NOMO-1 (cell line): ENCODE measurements at regions not wholly inside any gene's neighbourhood (a gene's known extent, or its start where the extent isn't known, plus 50 kb on each side); places are given as distances from the start of the nearest gene placed in this dataset.
"Not testable (repeated sequence)": the region's sequence is repeated elsewhere in the genome, so short reads cannot be mapped to it uniquely, and the experiment has no call there.

ENCODE experiments used
- DNase-seq, 2 experiments: peaks; one replicate each; lab custom pipeline; 2025; ENCODE audit not compliant: unreplicated experiment in 2 of 2; lab: John Stamatoyannopoulos, UW

DNA sequence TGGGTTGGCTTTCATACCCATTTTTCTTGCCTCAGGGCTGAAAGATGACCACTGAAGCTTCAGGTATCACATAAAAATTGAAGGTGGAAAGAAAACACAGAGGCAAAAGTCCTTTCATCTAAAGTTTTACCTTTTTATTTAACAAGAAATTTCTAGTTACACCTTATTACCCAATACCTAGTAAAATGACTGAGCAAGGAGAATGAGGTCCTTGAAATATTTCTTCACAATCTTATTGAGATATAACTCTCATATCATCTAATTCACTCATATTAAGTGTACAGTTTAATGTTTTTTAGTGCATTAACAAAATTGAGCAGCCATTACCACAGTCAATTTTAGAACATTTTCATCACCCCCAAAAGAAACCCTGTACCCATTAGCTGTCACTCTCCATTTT lies 112.9 kb upstream of the ADTRP start:
- DNase-seq = no peak

DNA sequence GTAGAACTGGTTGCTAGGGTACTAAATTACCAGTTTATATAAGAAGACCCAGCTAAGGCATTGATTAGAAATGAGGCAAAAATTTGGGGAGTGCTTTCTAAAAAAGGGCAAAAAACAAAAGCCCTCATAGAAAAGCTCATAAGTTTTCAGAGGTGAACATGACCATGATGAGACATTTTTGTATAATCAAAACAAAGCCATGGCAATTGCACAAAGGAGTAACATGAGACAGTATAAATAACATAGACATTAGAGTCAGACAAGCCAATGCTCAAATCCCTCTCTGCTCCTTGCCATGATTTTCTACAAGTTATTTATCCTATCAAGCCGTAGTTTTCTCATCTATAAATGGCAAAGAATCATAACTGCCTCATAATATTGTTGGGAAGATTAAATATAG lies 112.2 kb upstream of the ADTRP start:
- DNase-seq = no peak

DNA sequence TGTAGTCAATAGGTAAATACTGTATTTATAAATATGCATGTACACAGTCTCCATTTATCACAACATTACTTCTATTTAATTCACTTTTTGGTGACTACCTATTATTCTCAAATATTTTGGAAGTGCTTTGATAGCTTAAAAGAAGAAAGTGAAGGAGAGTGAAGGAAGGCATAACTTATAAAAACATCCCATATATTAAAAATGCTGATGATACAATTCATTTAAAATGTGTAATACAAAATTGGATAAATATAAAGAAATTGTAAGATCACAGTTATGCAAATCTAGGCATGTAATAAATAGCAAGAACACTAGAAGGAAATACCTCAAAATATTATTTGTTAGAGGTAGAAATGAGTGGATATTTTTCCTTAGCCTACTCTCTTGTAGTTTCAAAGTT lies 111.6 kb upstream of the ADTRP start:
- DNase-seq = no peak

DNA sequence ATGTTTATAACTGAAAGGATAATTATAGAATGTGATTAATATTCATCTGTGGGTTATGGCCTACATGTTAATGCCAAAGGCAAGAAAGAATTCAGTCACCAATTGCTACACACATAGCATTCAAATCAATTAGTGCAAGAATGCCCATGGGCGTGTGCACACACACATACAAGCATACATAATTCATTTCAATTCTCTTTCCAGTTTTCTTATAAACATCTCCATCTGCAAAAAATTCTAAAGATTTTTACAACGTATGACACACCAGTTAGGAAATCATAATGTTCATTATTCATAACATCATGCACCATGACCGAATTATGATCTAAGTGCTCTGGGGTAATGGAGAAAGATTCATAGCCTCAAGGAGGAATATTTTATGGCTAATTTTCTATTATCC lies 111.0 kb upstream of the ADTRP start:
- DNase-seq = no peak

DNA sequence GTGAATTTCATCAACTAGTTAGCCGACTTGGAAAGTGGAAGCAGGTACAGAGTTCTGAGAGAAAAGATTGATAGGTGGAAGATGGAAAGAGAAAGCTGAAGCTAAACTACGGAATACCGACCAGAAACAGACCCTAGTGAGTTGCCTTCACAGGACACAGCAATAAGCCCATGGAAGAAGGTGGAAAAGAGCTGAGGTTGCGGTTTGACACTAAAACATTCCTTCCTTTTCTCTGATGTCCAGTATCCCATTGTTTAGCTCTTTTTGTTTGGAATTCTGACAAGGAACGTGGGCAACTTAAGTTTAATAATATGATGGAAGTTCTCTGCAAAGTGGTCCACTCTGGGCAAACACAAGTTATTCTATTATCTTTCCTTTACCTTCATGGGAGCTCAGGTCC lies 110.1 kb upstream of the ADTRP start:
- DNase-seq = no peak

DNA sequence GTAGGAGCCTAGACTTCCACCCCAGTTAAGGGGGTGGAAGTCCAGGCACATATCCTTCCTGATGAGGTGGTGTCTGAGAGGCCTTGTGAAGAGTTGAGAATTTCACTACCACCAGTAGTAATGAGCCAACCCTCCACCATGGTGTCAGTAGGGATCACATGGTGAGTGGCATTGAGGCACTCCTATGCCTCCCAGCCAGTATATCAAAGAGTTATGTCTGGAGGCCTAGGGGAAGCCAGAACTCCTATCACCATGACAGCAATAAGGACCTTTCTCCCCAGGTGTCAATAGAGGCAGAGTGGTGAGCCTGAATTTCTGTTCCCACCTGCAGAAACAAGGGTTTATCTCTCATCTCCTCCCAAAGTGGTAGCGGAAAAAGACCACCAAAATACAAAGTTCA lies 106.6 kb upstream of the ADTRP start:
- DNase-seq = no peak

DNA sequence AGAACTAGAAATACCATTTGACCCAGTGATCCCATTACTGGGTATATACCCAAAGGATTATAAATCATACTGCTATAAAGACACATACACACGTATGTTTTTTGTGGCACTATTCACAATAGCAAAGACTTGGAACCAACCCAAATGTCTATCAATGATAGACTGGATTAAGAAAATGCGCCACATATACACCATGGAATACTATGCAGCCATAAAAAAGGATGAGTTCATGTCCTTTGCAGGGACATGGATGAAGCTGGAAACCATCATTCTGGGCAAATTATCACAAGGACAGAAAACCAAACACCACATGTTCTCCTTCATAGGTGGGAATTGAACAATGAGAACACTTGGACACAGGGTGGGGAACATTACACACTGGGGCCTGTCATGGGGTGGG lies 104.9 kb upstream of the ADTRP start:
- not testable (repeated sequence) for DNase-seq

DNA sequence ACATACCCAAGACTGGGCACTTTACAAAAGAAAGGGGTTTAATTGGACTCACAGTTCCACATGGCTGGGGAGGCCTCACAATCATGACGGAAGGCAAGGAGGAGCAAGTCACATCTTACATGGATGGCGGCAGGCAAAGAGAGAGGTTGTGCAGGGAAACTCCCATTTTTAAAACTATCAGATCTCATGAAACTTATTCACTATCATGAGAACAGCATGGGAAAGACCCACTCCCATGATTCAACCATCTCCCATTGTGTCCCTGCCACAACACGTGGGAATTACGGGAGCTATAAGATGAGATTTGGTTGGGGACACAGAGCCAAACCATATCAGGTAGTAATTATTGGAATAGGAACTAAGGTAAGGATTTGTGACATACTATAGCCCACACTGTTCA lies 101.6 kb upstream of the ADTRP start:
- DNase-seq = not testable (repeated sequence)

DNA sequence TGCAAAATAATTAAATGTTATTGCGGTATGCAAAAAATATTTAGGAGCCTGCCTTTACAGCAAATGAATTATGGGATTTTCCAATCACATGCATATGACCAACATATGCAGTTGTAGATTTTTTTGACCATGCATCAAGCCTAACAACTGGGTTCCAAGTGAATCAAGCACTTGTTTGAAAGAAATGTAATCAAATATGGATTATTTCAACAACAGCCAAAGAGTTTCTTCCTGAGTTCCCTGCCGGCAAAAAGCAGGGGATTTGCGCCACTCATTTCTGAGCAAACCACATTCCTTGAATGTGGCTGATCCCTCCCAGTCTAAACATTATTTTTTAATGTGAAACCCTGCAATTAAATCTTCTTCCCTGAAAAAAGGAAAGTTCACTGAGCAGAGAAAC lies 100.1 kb upstream of the ADTRP start:
- DNase-seq = no peak

DNA sequence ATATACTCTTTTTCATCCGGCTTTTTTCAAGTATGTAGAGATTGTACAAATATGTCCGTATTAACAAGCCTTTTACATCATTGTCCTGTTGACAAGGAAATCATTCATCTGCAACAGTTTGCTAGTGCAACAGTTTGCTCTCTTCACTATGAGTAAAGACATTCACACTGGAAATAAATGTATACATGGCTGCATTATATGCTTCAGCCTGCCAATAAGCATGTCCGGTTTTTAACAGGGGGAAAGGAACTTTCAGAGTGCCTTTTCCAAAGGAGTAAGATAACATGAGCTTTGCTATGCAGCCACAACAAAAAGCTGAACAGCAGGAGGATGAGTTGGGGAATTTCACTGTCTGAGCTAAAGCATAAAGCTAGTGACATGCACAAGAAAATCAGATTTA lies 99.4 kb upstream of the ADTRP start:
- no peak for DNase-seq

DNA sequence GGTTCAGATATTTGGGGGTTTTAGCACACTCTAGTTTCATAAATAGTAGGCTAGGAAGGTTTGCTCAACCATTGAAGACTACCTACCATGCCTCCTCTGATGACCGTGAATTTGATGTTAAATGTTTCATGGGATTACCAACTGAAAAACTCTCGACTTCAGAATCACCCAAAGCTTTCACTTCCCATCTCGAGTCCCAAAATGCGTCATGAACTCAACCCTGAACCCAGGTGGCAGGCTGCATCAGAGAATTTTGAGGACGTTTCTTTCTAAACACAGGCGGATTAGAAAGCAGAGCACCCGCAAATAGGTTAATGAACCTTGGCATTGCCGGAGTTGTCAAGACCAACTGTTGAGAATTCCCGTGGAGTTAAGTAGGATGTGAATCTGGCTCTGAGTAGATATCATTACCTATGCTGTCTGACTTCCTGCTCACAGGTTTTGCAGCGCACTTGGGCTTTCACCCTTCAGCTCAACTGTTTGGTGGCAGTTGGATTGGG lies 98.4 kb upstream of the ADTRP start:
- DNase-seq = peak in 1 of 2 experiments; percentile 30

DNA sequence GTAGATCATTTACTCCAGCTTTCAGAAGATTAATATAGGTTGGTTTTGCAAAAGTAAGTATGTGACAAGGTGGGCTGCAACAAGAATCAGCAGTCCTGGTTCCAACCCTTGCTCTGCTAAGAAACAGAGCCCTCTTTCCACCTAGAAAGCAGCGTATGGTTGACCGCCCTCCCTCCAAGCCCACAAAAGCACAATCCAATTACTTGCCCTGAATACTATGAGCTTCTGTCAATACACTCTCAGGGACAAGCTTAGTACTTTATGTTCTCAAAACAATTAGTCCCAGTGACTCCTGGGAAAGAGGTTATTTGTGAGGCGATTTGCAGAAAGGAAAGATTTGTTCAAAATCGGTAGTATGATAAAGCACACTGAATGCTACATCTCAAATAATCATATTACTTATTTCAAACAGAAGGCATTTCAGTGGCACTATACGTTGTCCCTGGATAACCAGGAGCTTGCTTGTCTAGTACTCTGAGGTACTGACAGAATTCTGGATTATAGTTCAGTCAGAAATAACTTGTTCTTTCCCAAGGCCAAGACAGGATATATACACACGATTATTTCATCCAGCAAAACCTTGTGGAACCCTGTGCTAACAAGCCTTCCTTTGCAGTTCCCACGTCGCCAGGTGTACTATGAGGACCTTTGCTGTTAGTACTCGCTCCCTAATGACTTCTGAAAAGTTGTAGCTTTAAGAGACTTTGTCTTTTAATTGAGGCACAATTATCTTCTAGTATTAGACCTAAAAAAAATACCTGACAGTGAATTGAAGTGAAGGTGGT lies 96.9 kb upstream of the ADTRP start:
- DNase-seq = no peak

DNA sequence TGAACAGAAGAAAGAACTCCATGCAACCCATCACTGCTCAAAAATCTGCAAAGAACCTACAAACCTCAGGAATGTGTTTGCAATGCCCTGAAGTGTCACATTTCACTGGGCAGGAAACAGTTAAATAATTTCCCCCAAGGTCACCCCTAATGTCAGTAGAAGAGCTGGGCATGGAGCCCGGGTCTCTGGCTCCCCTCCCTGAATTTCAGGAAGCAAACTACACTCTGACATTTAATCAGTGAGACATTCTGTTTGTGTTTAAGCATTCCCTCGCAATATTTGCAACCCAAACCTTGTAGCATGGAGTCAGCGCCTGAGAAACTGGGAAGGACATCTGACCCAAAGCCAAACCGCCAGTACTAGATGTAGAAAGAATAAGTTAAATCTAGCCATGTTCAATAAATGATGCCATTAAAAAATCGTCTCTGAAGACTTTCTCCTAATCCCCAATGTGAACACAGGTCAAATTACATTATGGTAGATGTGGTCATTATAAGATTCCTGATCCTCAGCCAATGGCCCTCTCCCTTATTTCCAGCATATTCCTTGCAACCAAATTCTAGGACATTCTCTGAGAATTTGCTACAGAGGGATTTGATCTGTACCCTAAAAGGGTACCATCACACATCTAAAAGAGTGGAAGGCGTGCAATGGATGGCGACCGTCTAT lies 91.2 kb upstream of the ADTRP start:
- DNase-seq = no peak

DNA sequence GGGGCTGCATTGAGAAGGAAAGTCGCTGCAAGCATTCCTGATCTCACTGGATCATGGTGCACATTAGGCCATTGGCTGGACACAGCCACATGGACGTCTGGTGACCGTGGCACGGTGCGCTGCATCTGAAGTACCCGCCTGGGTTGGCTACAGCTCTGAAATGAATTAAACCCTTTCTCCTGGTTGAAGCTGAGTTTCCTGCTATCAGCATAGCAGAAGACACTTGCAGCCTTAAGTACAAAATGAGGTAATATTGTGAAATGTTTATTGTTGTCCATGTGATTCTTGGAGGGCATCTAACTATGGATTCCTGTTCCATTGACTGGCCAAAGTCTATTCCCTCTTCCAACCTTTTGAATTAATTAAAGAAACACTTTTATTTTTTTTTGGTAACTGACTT lies 89.8 kb upstream of the ADTRP start:
- DNase-seq = no peak

DNA sequence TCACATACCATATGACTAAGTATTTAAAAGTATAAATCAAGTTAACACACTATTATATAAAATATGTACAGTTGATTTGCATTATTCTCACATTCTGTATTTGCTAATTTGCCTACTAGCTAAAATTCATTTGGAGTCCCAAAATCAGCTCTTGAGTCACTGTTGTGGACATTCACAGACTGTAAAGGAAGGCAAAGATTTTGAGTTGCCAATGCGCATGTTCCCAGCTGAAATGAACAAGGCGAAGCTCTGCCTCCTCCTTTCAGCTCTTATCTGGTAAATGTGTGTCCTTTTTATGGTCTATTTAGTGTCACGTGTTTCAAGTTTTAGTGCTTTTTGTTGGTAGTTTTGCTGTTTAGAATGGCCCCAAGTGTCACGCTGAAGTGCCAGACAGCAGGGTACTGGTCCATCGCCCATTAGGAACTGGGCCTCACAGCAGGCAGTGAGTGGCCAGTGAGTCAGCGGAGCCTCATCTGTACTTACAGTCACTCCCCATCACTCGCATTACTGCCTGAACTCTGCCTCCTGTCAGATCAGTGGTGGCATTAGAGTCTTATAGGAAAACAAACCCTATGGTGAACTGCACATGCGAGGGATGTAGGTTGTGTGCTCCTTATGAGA lies 87.2 kb upstream of the ADTRP start:
- no peak for DNase-seq

DNA sequence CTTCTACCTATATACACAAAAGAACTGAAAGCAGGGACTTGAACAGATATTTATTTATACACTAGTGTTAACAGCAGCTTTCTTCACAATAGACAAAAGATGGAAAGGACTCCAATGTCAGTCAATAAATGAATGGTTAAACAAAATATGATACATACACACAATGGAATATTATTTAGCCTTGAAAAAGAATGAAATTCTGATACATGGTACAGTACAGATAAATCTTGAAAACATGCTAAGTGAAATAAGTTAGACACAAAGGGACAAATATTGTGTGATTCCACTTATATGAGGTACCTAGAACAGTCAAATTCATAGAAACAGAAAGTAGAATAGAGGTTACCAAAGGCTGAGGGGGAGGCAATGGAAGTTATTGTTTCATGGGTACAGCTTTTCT lies 79.8 kb upstream of the ADTRP start:
- DNase-seq = no peak

DNA sequence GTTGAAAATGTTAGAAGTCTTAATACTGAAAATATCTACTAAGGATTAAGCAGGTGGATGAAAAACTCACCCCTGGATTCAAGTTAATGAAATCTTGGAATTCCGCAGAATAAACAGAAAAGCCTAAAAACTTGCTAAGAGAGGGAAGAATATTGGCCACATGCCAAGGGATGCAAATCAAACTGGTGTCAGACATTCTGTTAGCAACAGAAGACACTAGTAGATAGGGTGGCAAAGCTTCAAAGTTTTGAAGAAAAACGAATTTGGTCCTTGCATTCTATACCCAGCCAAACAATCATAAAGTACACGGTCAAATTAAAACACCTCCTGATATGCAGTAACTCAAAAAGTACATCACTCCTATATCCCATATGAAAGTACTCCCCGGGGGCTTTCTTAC lies 77.1 kb upstream of the ADTRP start:
- no peak for DNase-seq

DNA sequence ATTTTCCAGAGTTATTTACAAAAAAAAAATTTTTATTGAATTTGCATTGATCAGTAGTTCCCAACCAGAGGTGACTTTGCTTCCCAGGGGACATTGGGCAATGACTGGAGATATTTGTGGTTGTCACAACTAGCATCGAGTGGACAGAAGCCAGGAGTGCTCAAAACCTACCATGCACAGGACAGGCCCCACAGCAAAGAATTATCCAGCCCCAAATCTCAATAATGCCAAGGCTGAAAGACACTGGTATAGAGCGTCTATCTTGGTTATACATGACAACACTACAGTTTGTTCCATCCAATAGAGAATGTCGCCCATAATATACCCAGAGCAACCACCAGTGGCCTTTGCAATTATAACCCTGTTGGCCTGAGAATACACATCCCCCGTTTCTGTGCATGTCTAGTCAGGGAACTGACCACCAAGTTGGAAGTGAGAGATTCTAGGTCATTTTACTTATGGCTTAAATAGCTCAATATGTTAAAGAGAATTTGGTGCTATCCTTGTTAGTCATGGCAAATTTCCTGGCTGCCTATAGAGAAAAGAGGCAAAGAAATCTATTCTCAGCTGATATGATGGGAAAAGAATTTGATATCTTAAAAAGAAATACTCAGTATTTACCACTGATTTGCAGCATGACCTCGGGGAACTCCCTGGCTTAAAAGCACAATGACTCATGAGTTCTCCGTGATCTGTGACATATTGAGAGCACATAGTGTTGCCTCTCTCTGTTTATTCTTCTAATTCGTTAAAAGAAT lies 76.0 kb upstream of the ADTRP start:
- DNase-seq = peak in 1 of 2 experiments; percentile 4

DNA sequence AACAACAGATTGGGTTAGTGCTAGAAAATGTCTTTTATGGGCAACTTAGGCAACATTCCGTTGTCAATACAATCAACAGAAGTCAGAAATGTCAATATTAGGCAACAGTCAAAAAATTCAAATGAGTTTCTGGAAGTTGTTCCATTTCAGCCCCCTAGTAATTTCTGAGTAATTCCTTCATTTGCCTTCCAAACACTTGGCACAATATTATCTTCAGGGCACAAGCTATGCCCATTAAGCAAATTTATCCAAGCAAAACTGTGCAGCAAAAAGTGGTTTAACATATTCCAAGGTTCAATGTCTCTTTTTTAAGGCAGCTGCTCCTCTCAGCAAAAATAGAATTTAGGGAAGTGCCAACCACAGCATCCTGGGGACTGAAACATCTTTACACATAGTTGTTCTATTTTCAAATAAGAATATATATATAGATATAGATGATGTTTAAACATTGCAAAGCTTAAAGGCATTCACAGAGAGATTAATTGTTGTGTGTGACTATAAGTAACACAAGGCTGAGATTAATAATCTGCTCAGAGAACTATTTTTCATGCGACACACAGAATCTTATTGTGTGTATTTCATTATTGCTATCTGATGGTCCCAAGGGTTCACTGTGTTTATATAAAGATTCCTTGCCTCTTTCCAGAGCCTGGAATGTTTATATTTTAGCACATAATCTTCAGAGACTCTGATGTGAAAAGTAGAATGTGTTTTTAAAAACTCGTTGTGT lies 75.2 kb upstream of the ADTRP start:
- peak; percentile 79 to 81 for DNase-seq

DNA sequence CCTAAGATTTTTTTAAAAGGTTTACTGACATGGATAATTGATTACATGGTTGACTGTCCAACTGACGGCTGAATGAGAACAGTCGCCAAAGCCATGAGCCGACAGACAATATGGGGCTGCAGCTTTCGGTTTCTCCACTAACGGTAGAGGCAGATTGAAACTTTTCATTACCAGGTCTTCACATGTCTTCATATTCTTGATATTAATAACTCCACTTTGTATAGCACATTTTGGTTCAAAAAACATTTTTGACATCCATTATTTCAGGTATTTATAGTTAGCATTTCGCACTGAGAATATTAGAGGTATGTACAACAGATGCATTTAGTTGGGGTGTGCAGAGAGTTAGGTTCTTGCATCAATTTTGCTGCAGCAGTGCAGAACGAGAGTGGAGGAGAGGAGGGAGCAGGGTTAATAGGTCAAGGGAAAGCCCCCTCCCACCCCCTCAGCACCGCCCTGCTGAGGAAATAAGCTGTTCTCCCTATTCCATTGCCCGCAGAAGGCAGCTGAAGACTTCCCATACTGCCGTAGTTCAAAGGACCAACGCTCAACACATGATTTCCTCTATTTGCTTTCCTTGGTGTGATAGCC lies 73.6 kb upstream of the ADTRP start:
- no peak for DNase-seq
